Tongue (tissue), 1 donor: ENCODE measurements at regions not wholly inside any gene's neighbourhood (a gene's known extent, or its start where the extent isn't known, plus 50 kb on each side); places are given as distances from the start of the nearest gene placed in this dataset.
A peak's percentile ranks its signal among the peaks of the same experiment; 100 is the strongest.

ENCODE experiments used
- DNase-seq: peaks from one replicate; pipeline ENCODE4 v3.0.0-alpha.2; 2015

DNA sequence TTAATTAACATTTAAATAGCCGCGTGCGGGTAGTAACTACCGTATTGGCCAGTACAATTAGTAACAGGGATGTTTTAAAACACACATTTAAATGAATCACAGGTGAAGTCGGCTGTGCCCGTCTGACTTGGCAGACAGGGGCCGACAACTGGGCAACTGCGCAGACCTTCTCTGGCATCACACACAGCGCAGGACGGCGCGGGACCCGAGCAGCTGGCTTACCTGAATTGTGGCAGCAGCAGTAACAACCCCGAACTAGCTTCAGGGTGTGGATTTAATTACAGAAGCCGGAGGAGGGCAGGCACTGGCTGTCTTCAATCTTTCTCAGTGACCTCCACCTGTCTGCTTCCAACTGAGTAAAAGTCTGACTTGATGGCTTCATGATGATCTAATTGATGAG, 91.7 kb downstream of the DACT2 start:
- DNase-seq: no peak

DNA sequence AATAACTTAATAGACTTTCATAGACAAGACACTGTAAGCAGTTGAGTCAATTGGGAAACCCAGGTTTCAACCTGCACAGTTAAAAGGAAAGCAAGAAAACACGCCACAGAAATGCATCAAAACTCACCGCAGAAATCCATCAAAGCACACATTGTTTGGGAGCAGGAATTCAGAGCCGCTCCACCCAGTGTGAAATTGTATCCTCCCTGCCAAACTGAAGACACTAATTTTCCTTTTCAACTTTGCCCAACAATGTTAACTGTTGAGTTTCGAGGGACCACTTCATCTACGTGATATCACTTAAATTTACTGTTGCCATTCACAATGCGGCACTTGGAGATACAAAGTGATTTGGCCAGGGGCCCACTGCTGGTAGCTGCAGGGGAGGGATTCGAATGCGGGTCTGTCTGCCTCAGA, 92.7 kb downstream of the DACT2 start:
- peak; percentile 70 for DNase-seq

DNA sequence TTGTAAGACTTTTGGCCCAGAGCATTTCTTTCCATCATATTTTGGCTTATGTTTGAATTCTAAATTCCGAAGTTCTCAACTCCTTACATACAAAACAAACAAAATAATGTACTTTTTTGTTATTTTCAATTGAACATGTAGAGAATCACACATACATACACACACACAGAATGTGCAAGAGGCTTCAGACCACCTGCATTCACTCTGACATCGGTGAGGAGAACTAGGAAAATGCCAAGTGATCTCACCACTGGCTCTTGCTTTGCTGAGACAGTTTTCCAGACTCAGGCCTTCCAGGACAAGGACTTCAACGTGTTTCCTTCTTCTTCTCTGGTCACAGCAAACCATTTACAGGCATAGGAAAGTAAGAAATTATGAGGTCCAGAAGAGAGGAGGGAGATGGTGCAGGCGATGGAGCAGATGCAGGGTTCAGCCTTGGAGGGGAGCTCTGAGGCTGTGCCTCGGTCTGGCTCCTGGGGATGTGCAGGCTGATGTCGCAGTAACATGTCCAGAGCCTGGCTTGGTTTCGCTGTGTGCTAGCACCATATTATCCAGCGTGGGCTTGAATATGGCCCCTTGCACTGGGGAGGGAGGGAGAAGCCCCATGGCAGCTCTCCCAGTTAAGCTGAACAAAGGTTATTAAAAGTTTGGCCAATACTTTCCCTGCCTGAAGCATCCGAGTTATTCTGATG, 93.4 kb downstream of the DACT2 start:
- peak; percentile 83 for DNase-seq

DNA sequence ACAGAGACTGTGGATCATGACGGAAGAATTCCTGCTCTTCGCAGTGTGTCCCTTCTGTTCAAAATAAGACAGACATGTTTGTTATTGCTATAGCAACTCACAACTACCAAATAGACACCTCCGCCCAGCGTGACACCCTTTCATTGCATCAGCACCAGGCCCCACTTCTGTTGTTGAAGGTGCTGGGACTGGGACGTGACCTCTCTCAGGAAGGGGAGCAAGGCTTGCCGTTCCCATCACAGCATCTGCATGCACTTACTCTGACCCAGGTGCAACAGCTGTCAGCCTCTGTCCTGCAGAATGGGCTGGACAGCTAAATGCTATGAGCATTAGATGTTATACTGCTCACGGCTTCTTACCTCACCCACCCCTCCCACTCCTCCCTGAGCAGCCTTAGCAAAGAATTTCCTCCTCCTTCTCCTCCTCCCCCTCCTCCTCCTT, 94.1 kb downstream of the DACT2 start:
- peak; percentile 82 for DNase-seq

DNA sequence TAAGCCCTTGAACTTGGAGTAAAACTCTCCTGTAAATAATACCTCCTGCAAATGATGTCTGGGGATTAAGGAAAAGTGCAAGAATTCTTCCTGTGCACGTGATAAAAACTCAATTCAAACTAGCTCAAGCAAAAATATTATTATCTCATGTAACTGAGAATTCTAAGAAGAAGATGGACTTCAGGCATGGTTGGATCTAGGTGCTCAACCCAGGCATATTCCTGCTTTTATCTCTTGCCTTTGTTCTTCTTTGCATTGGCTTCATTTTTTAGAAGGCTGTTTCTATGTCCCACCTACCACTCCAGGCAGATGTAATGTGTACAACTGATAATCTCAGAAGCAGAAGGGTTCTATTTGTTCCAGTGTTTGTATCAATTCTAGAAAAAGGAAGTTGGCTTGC, 95.8 kb downstream of the DACT2 start:
- DNase-seq: no peak

DNA sequence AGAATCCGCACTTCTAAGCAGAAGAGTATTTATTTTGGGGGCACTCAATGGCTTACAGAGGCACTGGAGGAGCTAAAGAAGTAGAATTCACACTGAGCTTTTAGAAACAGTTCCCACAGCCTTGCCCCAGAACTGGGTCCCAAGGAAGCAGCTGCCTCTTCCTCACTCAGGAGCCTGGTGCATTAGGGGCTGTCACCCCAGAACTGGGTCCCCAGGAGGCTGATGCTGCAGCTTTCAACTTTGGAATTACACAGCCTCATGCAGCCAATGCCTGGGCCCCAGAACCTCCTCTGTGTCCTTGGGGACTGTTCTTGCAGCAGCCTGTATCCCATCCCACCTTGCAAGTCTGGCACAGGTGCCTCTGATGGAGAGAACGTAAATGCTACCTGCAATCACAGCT, 96.4 kb downstream of the DACT2 start:
- no peak for DNase-seq

DNA sequence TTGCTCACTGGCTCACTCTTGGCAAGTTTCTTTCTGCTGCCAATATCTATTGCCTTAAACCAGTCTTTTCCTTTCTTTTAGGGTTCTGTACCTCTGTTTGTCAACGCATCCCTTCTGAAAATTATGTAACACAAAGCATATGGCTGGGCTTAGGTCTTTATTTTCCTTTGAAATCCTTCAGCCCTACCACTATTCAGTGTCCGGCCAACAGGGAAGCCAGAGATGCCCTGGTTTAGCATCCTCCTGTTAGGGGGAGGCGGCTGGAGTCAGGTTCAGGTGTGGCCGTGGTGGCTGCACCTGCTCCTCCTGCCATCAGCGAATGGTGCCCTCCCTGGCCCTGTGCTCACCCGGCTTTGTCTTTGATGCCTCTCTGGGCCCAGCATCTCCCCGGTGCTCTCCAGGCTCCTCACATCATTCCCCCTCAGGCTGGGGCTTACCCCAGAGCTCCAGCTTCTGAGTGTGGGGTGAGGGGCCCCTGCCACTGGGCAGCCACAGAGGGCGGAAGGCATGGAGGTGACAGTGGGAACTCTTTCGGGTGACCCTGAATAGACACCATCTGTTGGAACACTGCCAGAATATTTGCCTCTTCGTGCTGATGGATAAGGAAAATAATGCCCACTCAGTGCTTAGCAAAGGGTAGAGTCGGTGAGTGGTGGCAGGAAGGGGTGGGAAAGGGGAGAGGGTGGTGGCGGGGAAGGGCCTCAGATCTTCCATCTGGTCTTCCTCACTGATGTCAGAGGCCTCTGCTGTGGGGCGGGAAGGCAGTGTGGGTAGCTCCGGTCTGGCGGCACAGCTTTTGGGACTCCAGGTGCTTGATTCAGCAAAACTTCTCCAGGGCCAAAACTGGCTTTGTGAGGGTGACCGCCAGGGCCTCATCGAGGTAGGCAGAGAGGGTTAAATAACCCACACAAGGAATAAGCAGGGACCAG, 97.2 kb downstream of the DACT2 start:
- no peak for DNase-seq

DNA sequence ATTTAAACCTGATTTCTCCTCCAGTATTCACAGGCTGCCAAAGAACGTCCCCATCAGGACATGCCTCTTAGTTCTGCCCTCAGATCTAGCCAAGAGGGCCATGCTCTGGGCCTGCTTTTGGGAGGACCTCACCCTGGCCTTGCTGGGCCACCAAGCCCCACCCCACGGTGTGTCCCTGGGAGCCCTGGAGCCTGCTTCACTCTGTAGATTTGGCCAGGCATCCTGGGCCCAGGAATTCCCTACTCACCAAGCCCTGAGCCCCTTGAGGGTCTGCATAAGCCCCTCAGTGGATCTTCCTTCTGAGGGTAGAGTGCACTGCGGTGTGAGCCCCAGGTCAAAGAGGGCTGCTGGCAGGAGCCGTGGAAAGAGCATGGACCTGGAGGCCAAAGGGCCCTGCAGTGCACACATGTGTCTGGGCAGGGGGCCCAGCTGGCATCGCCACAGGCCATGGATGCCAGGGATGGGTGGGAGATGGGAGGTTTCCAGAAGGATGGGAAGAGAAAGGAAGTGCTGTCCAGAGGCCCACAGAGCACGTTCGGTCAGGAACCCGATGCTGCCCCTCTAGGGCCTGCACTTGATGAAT, 98.0 kb downstream of the DACT2 start:
- DNase-seq: no peak

DNA sequence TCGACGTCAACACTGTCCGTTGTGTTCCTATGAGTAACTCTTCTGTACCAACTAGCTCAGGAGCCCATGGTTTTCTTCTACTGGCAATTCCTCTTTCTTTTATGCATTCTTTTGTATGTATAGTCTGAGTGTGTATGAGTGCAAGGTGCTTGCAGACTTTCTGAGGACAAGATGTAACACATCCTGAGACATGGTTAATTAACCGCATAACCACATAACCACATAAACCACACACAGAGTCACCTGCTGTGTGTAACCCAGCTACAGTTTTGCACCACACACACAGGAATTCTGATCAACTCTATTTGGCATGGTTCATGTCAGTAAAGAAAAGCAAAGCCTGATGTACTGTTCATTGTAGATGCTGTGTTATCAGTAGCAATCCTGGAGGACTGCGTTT, 98.6 kb downstream of the DACT2 start:
- DNase-seq: no peak

DNA sequence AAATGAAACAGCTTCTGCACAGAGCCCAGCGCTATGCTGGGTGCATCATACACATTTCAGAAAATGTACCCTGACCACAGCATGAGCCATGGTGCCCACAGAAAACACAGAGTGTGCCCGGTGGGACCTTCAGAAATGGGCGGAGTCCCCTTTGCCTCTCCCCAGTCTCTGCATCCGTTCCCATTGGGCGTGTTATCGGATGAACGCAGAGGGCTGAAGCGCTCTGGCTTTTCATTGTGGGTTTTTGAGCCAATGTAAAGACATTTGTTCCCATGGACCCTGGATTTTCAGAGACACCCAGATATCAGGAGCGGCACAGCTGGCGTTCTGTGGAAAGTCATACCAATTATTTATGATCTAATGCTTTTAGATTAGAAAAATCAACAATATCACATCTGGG, 99.8 kb downstream of the DACT2 start:
- no peak for DNase-seq

DNA sequence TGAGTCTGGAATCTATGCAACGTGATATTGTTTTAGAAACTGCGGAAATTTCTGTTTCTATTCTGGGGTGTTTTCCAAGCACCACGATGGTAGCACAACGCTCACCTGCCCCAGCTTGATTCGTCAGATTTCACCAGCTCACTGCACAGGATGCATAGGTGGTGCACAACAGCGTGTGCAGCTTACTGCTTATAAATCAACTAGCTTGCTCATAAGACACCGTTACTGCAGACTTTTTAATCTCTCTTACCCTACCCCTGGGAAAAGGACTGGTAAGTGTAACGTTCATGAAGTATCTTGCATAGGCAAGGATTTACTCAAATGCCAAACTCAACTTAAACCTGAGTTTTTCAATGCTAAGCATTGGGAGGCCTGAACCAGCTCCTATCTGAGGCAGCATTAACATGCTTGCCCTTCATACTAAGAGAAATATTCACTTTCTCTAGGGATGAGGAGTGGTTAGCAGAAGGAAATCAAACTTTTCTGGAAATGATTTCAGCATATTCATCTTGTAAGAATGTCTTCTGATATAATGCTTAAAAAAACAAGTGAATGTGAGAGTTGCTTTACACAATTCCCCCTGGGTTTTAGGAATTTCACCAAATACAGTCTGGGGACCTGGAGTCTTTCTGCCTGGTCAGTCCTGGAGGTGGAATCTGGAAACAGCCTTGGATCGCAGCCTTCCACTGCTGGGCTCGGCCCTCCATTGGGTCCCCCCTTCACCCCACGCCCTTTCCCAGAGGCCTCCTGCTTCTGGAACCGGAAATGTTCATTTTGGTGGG, 100.6 kb downstream of the DACT2 start:
- peak; percentile 44 for DNase-seq

DNA sequence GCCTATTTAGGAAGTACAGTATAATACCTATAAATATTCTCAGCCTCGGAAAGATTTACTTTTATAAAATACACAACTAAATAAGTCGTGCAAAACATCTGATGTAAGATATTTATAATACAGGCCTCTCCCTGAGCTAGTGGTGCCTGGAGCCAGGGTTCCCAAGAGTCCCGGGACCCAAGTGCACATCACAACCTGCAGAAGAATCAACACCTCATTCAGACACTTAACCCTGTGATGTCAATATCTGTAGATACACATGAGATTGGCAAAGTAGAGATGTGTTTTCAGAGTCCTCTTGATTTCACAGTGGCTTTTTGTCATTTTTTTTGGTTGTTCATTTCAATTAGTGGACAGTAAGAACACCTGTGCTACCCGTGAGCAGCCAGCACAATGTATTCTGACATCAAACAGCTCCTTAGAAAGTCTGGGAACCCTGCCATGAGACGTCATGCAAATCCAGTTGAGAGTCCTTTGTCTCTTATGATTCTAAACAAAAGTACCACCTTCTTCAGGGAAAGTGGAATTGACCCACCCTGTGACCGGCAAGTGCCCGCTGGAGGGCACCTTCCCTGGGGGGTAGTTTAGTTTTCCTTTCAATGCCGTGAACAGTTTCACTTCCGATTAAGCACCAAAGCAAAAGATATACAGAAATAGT, 101.6 kb downstream of the DACT2 start:
- DNase-seq: peak; percentile 74

DNA sequence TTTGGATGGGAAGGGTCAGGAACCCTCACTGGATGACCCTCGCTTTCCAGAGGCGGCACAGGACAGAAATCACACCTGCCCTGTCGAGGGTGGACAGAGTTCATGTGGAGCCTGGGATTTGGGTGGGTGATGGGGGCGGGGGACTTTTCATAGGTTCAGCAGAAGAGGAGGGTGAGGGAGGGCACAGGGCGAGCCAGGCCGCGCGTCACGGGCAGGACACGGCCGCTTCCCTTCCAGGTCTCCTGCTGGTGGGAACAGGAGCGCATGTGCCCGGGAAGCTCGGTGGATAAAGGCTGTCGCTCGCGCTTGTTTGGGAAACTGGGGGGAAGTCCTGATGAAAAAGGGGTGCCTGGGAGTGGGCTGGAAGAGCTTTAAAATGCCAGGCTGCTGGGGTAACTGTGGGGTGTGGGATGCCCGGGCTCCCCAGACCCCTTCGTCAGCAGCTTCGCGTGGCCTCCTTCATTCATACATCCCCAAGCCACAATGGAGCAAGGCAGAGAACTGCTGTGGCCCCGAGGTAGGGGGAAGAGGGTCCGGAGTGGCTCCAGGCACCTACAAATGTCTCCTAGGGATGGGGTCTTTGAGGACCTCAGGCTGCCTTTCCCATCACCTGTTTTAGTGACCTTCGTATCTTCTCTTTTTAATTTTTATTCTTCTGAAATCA, 102.2 kb downstream of the DACT2 start:
- DNase-seq: no peak

DNA sequence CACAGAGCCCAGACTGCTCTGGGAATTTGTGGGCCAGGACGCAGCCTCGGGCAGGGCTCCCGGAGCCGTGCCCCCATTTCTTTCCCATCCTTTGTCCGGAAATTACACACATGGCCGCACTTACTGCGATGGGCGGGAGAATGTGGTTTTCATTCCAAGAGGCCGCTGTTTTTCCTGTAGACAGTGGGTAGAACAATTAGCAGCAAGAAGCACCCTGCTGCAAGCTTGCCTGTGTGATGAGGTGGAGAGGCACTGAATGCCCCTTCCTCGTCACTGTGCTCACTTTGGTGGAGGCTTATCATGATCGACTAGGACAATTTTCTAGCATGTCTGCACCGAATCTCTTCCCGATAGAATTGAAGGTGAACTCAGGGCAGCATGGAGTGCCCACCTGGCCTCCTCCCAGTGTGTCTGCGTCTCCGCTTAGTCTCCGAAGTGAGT, 102.8 kb downstream of the DACT2 start:
- DNase-seq: no peak

DNA sequence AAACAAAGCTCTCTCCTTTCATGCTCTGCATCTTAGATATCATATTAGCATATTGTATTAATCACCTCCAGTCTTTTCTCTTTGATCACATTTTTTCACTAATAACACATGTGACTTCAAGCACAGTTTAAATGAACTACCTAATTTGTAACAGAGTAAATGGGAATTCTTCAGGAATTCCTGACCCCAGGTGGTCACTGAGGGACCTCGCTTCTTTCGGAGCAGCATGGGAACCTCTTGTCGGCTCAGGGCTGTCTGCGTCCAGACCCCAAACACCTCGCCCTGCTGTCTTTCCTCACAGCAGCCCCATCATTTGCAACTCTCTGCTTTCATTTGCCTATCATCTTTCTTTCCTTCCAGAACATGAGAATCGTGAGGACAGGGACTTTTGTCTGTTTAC, 103.5 kb downstream of the DACT2 start:
- no peak for DNase-seq

DNA sequence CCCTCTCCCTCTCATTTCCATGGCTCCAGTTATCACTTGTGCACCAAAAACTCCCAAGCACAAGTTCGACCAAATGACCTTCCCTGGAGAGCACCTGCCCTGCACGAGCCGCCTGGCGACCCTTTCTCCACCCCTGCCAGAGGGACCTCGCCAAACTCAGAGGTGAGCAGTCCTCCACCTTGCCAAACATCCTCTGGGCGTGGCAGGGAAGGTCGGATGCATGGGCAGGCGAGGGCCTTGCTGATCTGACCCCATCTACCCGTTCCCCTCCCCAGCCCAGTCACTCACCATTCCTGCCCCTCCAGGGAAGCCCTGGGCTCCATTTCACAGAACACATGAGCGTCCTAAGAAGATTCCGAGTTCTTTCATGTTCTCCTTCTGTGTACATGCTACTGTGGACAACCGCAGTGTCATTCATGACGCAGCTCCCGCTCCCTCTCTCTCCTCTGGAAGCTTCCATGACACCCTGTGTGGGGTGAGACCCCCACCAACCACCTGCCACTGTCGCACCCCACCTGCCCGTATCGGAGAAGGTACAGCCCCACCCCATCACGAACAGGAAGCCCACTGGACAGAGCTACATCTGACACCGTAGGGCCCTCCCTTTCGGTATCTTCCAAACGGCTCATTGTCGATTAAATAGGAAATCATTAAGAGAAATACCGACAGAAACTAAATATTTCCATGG, 104.3 kb downstream of the DACT2 start:
- no peak for DNase-seq

DNA sequence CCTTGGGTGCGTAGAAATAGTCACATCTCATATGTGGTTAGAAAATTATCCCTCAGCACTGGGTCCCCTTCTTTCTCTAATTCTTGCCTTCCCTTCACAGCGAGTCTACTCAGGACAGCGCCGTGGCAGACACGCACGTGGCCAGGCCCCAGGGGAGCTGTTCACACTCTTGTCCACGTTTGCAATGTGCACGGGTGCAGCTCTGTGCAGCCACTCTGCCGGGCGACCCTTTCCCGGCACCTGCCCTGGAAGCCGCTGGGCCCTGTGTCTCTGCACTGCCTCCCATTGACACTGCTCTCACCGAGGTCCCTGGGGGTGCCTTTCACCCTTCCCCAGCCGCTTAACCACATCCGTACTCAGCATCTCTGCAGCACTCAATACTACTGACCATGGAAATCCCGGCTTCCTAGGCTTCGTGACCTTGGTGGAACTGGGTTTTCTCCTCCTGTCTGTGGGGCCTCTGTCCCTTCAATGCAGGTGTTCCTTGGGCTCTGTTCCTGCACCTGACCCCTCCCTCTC, 104.9 kb downstream of the DACT2 start:
- no peak for DNase-seq

DNA sequence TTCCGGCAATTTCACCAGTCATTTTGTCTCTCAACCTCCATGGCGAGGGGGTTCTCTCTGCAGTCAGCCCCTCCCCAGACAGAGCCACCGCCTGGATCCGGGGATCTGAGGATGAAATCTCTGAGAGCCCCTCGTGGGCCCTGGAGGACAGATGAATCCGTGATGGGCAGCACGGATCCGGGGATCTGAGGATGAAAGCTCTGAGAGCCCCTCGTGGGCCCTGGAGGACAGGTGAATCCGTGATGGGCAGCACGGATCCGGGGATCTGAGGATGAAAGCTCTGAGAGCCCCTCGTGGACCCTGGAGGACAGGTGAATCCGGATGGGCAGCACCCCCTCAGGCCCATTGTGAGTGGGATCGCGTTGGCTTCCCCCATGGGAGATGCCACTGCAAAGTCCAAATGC, 106.5 kb downstream of the DACT2 start:
- no peak for DNase-seq

DNA sequence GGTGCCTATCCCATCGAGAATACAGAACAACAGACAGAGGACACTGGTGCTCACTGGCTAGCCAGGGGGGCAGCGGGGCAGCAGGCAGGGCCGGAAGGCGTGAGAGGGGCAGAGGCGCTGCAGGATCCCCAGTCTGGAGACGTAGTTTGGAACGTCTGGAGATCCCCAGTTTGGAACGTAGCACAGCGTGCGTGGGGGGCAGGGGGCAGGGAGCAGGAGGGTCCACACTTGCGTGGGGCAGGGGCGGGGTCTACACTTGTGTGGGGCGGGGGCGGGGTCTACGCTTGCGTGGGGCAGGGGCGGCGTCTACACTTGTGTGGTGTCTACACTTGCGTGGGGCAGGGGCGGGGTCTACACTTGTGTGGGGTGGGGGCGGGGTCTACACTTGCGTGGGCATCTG, 107.2 kb downstream of the DACT2 start:
- no peak for DNase-seq

DNA sequence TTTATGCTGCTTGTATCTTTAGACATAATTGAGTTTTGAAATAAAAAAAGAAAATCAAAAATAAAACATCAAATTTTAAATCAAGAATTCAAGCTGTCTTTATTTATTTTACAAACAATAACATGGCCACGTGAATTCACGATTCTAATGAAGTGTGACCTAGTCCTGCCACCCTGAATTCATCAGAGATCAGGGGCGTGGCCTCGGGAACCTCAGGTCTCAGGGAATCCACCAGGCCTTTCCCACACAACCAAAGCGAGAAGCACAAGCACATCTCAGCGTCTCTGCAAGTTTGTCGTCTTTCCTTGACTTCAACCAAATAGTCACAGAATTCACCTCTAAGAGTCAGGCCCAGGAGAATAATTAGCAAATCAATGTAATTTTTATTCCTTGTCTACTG, 107.9 kb downstream of the DACT2 start:
- DNase-seq: no peak
